Islet of Langerhans (tissue), 1 donor: ENCODE measurements at regions not wholly inside any gene's neighbourhood (a gene's known extent, or its start where the extent isn't known, plus 50 kb on each side); places are given as distances from the start of the nearest gene placed in this dataset.
"Not testable (repeated sequence)": the region's sequence is repeated elsewhere in the genome, so short reads cannot be mapped to it uniquely, and the experiment has no call there.

ENCODE experiments used
- FAIRE-seq: peaks from one replicate; lab custom pipeline; 2011; peaks lifted over from hg19 to GRCh38; lab: Jason Lieb, UNC

DNA sequence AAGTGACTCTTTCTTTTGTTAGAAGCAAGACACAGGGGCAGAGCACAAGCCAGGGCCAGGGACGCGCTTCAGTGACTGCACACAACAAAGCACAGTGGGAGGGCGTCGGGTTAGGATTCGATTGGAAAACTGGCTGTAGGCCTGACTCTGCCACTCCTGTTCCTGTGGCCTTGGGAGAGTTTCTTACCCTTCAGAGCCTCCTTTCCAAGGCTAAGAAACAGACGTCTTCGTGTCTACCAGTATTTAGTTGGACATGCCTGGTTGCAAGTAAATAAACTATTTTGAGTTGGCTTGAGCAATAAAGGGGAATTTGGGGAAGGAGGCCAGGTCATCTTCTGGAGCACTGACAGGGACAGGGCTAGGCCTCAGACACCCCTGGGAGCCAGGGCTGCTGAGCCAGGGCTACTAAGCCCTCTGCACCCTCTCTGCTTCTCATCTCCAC is 549.1 kb downstream of the INSC start:
- FAIRE-seq, result no peak

DNA sequence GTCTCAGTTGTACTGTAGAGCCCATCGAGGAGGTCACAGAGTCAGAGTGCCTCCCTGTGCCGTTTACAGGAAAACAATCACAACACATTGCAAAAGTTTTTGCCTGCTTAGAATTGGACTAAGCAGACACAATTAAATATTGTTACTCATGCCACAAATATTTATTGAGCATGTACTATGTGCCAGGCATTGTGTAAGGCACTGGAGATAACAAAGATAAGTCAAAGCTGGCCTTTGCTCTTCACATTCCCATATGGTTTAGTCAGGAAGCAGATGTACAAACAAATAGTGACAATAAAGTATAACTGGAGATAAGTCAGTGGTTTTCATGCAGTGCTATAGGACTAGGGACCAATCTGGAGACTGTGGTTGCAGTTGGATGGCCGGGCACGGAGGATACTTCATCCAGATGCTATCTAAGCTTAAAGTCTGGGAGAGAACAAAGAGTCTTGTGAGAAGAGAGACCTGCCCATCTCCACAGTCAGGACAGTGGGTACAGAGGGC is 550.7 kb downstream of the INSC start:
- no peak for FAIRE-seq

DNA sequence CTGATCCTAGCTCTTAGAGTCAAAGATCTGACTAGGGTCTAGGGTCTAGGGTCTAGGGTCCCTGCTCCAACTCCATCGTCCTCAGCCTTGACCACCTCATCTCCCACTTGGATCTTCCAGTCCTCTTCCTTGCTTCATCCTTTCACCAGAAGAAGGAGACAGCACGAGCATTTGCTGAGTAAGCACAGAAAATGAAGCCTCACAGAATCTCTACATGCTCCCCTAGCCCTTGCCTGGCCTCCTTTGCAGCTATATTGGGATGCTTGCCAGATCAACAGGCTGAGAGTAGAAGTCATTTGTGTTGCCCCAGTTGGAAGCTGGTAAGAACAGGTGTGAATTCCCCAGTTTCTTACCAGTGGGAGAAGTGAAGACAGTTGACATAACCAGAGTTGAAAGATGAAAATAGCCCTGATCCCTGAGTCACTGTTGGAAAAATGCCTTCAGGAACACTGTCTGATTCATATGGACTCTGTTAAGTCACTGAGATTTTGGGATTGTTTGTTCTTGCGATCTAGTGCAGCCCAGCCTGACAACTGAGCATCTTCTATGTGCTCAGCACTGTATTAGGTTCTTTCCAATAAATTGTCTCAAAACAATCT is 552.5 kb downstream of the INSC start:
- FAIRE-seq, result no peak

DNA sequence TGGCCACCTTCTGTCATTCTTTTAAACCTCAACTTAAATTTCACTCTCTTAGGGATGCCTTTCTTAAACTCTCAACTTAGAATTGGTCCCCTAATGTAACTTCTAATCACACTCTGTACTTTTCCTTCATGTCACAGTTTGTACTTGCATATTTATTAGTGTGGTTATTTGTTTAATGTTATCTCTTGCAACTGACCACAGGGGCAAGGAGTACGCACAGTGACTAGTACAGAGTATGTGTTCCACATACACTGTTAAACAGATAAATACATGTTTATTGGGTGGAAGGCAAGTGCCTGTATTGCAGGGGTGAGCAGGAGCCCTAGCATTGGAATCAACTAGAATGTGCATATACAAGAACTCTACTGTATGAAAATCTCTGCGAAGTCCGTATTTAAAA is 554.0 kb downstream of the INSC start:
- FAIRE-seq, result no peak

DNA sequence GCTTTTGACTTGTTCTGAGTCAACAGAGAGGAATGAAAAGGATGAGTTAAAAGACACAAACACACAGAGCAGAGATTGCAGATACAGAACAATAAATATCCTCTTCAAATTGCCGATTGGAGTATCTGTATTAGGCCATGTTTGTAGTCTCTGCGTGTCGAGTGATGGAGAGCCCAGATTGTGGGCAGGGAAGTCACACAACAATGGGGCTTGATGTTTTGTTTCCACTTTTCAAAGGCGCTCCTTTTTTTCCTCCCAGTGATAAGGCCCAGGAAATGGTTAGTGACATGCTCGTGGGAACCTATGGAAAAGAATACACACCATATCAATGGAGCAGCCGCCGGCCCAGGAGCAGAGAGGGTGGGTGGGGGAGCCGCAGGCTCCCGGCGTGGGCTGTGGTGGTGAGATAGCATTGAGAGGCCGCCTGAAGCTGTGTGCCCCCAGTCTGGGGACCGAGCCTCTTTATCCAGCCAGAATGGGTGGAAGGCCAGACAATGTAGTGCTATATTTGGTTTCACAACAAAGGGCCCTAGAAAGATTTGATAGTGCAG is 555.9 kb downstream of the INSC start:
- no peak for FAIRE-seq

DNA sequence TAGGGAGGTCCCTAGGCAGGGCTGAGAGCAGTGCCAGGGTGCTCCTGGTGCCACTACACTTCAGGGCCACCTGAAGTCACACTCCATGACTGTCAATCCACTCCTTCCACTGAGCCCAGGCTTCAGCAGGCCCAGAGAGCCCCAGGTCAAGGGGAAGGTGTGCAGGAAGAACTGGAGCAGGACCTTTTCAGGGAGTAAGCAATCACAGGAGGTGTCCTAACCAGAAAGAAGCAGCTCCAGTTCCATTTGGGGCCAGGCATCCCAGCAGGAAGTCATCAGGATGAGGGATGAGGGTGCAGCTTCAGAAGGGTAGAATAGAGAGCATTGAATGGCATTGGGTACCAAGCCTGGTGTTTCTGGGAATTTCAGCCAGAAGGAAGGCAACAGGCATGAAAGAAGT is 556.5 kb downstream of the INSC start:
- FAIRE-seq, result no peak

DNA sequence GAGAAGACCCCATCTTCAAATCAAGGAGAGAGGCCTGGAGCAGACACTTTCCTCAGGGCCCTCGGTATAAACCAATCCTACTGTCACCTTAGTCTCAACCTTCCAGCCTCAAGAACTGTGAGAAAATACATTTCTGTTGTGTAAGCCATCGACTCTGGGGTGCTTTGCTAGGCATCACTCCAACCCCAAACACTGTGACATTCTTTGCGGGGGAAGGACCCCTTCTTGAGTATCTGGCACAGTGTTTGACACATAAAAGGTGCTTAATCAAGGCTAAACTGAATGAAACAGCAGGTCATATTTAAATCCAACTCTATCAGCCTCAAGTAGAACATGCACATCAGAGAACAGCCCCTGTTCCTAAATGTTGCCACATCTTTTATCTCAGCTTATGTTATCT is 558.1 kb downstream of the INSC start:
- FAIRE-seq, result no peak

GRCh38 chr11:15673408-15673831 is 558.7 kb downstream of the INSC start:
- FAIRE-seq, result no peak

- no peak for FAIRE-seq
Observed at GRCh38 chr11:15674756-15675155, 560.0 kb downstream of the INSC start.

GRCh38 chr11:15675683-15676082 is 561.0 kb downstream of the INSC start:
- peak; percentile 65 for FAIRE-seq

- FAIRE-seq, result no peak
Observed at GRCh38 chr11:15677181-15677580, 562.5 kb downstream of the INSC start.

DNA sequence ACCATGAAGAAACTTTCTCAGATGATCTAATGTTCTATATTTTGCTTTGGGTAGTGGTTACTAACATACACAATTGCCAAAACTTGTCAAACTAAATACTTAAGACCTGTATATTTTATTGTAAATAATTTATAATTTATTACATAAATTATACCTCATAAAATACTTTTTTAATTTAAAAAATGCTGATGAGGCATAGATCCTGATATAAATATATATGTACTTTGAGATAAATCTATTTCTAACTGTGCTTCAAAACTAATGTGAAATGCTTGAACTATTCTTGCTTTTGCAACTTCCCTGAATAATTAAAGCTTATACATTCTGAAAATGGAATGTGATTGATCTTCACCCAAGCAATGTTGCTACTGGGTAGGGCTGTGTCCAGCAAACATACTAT is 568.8 kb downstream of the INSC start:
- FAIRE-seq, result no peak

DNA sequence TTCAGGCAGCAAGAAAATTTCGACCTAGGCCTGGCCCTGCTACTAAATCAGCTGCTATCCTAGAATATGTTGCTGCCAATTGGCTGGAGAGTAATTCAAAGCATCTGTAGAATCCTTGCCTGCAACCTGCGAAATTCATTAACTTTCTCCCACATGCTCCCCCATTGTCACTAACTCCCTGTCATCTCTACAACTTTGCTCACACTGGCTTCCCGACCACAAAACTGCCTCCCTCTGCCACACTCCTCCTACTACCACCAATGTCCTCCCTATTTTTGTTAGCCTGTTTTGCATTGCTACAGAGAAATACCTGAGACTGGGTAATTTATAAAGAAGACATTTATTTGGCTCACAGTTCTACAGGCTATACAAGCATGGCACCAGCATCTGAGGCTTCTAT is 570.6 kb downstream of the INSC start:
- no peak for FAIRE-seq

DNA sequence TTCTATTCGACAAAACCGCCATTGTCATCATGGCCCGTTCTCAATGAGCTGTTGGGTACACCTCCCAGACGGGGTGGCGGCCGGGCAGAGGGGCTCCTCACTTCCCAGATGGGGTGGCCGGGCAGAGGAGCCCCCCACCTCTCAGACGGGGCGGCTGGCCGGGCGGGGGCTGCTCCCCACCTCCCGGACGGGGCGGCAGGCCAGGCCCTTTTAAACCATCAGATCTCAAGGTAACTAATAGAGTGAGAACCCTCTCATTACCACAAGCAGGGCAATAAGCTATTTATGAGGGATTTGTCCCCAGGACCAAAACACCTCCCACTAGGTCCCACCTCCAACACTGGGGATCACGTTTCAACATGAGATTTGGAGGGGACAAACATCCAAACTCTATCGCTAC is 571.5 kb downstream of the INSC start:
- FAIRE-seq, result not testable (repeated sequence)

GRCh38 chr11:15687342-15687741 is 572.6 kb downstream of the INSC start:
- FAIRE-seq, result no peak

GRCh38 chr11:15688351-15688792 is 573.6 kb downstream of the INSC start:
- no peak for FAIRE-seq

DNA sequence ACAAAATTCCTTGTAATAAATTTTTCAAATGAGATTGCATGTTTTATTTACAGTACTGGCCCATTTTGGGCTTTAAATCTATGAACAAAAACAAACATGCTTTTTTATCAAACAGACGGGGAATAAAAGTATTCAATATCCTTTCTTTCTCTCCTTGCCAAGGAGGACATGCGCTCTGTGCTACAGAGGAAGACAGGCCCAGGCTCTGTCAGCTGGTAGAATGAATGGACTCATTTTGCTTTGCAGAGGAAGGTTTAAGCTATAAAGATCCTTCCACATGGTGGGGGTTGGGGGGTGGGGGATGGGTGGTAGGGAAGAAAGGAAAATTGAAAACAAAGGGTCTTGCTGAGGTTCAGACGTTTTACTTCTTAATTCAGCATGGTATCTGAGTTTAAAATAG is 575.6 kb downstream of the INSC start:
- no peak for FAIRE-seq

DNA sequence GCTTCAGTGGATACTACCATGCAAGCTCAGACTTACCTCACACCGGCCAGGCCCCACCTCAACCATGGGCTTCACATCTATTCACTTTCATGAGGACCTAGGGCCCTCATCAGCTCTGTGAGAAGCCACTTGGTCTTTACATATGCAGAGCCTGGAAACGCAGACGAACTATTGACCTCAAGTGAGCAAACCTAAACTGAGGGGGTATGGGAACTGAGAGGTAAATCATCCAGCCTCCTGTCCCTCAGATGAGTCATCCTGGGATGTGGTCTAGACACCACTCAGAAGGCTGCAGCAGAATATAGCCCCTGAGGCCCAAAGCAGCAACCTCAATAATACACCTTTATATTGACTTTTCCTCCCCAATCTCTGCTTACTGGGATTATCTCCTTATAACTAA is 578.0 kb downstream of the INSC start:
- no peak for FAIRE-seq

- FAIRE-seq, result no peak
Observed at GRCh38 chr11:15695096-15695721, 580.5 kb downstream of the INSC start.

GRCh38 chr11:15696069-15696468 is 581.3 kb downstream of the INSC start:
- FAIRE-seq, result no peak

DNA sequence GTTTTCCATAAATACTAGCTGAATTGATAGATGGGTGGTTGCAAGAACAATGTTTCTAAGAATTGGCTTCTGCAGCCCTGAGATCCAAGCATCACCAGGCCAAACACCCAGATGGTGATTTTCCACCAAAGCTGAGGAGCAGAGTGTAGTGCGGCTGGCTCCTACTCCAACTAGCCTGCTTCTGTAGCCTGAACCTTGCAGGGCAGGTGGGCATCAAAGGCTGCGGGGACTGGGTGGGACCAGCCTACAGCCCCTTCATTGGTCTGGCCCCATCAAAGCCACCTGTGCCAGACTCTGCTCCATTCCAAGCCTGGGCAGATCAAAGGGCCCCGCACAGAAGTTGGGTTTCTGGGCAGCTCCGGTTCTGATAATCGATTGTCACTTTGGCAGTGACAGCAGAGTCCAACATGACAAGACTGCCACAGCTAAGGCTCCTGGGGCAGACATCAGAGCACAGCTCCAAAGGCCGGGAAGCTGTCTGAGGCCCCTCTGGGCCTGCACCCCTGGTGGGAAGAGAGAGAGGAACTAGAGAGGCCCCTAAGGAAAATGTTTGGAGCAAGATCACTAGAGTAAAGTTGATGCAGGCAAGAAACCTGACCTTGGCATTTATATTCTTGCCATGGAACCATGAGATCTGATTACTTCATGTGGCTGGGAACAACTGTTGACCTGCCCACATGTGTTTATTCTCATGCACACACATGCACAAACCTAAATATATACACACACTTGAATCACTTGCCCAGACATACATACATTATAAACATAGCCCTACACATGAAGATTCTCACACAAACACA is 582.9 kb downstream of the INSC start:
- no peak for FAIRE-seq

DNA sequence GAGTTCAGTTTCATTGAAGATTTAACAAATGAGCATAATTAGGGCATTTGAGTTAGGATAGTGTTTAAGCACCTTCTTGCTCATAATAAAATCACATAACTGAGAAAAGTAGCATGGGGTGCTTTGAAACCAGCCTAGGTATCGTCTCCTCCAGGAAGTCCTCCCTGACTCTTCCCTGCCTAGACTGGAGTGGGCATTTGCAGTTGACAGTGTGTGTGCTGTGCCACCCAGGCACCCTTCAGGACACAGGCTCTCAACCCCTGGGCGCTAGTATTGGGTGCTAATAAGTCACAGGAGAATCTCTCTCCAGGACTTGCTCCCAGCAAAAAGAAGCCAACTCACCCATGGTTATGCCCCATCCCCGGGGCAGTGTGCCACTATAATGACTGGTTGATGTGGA is 584.1 kb downstream of the INSC start:
- no peak for FAIRE-seq

DNA sequence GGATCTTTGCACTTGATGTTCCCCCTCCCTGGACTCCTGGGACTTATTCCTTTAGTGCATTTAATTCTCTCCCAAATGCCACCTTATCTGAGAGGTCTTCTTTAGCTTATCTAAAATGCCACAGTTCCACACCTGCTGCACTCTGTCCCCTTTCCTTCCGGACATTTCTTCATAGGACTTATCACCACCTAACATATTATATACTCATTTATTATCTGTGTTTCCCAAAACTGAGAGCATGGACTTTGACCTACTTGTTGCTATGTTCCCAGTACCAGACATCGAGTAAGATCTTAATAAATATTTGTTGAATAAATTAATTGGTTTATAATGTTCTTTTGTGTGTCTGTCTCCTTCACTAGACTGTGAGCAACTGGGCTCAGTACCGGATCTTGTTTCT is 585.3 kb downstream of the INSC start:
- FAIRE-seq, result no peak
